Left colon (tissue), 2 donors: ENCODE measurements at regions not wholly inside any gene's neighbourhood (a gene's known extent, or its start where the extent isn't known, plus 50 kb on each side); places are given as distances from the start of the nearest gene placed in this dataset.

Experiments used
- ATAC-seq: fragments of 200-7000 bp; cut with Tn5 transposase; one replicate; pipeline ENCODE4 v1.9.1; 2020; ENCODE audit warnings: mild to moderate bottlenecking, moderate library complexity
- DNase-seq, 2 donors: peaks; one replicate each; pipeline ENCODE4 v3.0.0-alpha.2; 2020
- intact Hi-C, 2 donors: fragments of 100-400 bp; cut with DNase I in 1 of 2; cut with micrococcal nuclease in 1 of 2; formaldehyde crosslinking; loops; one replicate each; pipeline versions ENCODE4 v1.11.2 to v1.14.0; 2022; cut with DNase I, micrococcal nuclease
- donor health status: DM: no; HTN: no; CAD: no.
- donor health status: DM: yes; HTN: yes; CAD: no.

- no peak for ATAC-seq
- no peak for DNase-seq
- intact Hi-C loops: no loop called here
These were observed 157.4 kb upstream of the CNTN1 start for GRCh38 chr12:40534828-40535227.

GRCh38 chr12:40551466-40551865 is 140.8 kb upstream of the CNTN1 start:
- DNase-seq (no peak), ATAC-seq (no peak)
- intact Hi-C loops: no loop called here

- intact Hi-C loops: no loop called here
- DNase-seq (no peak), ATAC-seq (no peak)
These were observed 139.4 kb upstream of the CNTN1 start for GRCh38 chr12:40552868-40553267.

- intact Hi-C loops: no loop called here
- DNase-seq (no peak), ATAC-seq (no peak)
These were observed 134.3 kb upstream of the CNTN1 start for GRCh38 chr12:40557980-40558379.

GRCh38 chr12:40559865-40560264 is 132.4 kb upstream of the CNTN1 start:
- DNase-seq: no peak
- intact Hi-C loops: no loop called here
- ATAC-seq: no peak

DNA sequence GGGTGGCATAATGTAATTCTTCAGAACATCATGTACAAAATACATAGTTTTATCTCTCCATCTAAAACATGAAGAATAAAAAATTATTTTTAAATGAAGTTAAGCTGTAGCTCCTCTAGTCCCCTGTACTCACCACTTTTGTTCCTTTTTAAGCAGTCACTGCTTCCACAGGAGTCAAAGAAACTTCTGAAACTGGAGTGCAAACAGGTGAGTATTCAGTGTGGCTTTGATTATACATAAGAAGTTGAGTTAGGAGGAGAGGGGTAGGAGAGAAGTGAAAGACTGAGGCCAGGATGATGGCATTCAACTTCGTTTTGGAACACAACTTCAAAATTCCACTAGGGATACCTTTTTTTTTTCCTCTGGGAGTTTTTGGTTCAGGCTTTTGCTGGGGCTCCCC is 131.4 kb upstream of the CNTN1 start:
- no peak for ATAC-seq
- intact Hi-C loops: no loop called here

GRCh38 chr12:40561395-40561966 is 130.8 kb upstream of the CNTN1 start:
- ATAC-seq: no peak
- no peak for DNase-seq
- intact Hi-C loops: no loop called here

More for the DNA sequence above, 131.4 kb upstream of the CNTN1 start:
- no peak for DNase-seq

- DNase-seq: no peak
- intact Hi-C loops: no loop called here
These were observed 127.1 kb upstream of the CNTN1 start for GRCh38 chr12:40565029-40565633.

DNA sequence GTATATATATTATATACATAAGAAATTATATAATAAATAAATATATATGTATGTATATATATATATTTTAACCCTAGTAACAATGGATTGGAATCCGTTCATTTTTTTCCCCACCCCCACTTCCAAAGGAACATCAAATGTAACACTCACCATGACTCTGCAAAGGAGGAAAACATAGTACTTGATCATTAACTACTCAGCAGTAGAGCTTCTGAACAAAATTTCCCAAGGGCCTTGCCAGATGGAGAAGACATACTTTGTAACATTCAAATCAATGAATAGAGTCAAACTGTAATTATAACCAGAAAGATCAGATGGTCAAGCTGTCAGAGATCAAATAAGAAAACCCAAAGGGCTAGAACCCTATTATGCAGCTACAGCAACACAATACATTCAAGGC is 126.0 kb upstream of the CNTN1 start:
- no peak for ATAC-seq
- intact Hi-C loops: no loop called here
- no peak for DNase-seq

More at GRCh38 chr12:40565029-40565633, 127.1 kb upstream of the CNTN1 start:
- no peak for ATAC-seq

GRCh38 chr12:40569626-40570179 is 122.5 kb upstream of the CNTN1 start:
- DNase-seq: no peak
- intact Hi-C loops: no loop called here
- ATAC-seq: no peak

DNA sequence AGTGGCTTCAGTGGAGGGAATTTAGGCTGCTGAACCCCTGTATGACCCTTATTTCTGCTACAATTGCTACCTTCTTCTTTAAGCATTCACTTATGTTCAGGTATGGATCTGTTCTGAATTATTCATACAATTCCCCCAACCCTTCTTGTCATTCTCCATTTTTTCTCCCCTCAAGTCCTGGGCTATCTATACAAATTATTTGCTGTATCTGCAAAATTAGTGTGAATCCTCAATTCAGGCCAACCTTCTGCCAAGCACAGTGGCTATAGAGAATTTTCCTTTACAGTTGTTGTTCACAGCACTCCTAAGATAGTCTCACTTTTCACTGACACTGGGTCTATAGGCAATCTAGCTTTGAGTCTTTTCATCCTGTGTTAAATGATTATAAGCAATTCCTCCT is 119.2 kb upstream of the CNTN1 start:
- intact Hi-C loops: no loop called here
- no peak for DNase-seq
- no peak for ATAC-seq

- DNase-seq (no peak), ATAC-seq (no peak)
- intact Hi-C loops: no loop called here
These were observed 116.3 kb upstream of the CNTN1 start for GRCh38 chr12:40575987-40576386.

DNA sequence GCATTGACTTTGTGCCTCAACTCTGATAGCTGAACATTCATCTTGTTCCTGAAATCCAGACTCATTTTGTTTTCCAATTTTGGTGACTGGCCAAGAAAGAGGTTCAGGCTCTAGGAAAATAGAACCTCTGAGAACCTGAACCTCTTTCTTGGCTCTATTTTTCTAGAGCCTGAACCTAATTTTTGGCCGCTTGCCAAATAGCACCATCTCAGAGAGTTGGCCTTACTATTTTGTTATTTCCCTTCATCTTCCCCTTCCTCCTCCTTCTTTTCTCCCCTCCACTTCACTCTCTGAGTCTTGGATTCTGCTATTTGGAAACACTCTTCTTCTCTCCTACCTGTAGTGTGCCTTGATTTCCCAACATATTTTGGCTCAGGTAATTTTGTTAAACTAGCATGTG is 114.4 kb upstream of the CNTN1 start:
- DNase-seq: no peak
- intact Hi-C loops: no loop called here
- no peak for ATAC-seq

- no peak for ATAC-seq
- intact Hi-C loops: no loop called here
- DNase-seq: no peak
These were observed 112.6 kb upstream of the CNTN1 start for GRCh38 chr12:40579687-40580086.

GRCh38 chr12:40580346-40580745 is 111.9 kb upstream of the CNTN1 start:
- DNase-seq (no peak), ATAC-seq (no peak)
- intact Hi-C loops: no loop called here

GRCh38 chr12:40581889-40582288 is 110.3 kb upstream of the CNTN1 start:
- no peak for DNase-seq
- no peak for ATAC-seq
- intact Hi-C loops: no loop called here

DNA sequence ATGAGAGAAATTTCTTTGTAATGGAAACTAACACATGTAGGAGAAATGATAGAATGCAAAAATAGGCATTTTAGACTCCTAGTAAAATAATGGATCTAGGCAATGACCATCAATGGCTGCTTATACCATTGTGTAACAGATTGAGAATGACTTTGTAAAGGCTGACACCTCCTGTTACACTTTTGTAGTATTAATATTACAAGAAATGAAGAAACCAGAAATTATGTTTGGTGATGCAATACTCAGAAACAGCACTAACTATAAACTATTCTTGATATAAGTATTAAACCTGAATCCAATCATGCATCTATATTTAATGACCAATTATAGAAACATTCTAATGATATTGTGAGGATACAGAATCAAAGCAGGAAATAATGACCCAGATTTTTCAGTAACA is 108.5 kb upstream of the CNTN1 start:
- intact Hi-C loops: no loop called here
- DNase-seq: no peak
- no peak for ATAC-seq

- DNase-seq (no peak), ATAC-seq (no peak)
These were observed 107.5 kb upstream of the CNTN1 start for GRCh38 chr12:40584763-40585162.

DNA sequence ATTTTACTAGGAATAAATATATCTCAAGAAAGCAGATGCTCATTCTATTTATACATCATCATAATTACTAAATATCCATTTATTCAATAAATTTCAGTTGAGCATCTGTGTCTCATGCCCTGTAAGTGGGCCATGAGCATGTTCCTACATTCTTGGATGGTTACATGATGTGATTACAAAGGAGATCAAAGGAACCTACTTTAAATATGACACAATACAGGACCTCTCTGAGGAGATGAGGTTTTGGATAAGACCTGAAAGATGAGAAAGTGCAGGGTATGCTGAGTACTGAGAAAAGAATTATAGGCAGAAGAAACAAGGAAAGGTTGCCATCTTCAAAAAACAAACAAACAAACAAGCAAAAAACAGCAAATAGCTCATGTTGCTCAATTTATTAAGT is 105.4 kb upstream of the CNTN1 start:
- intact Hi-C loops: no loop called here
- DNase-seq (no peak), ATAC-seq (no peak)

More at GRCh38 chr12:40584763-40585162, 107.5 kb upstream of the CNTN1 start:
- intact Hi-C loops: no loop called here

- DNase-seq (no peak), ATAC-seq (no peak)
- intact Hi-C loops: no loop called here
These were observed 104.8 kb upstream of the CNTN1 start for GRCh38 chr12:40587421-40587820.

GRCh38 chr12:40587970-40588369 is 104.3 kb upstream of the CNTN1 start:
- intact Hi-C loops: no loop called here
- DNase-seq: no peak
- ATAC-seq: no peak
